ENCODE measurements at regions not wholly inside any gene's neighbourhood (a gene's known extent, or its start where the extent isn't known, plus 50 kb on each side); places are given as distances from the start of the nearest gene placed in this dataset.

- DNase-seq (peak in 2 of 3 donors; percentile 30 to 42), ATAC-seq (ENCODE audit: insufficient read depth, low FRiP score) (no peak)
- Histone ChIP-seq H3K27me3 (ENCODE audit: control insufficient read depth in 3 of 3, insufficient read depth in 3 of 3, low read length in 2 of 3) (no peaks in the 10 kb centered on the region), H3K9ac (ENCODE audit: insufficient read depth in 1 of 2, low read length in 2 of 2) (no peak overlapping the region), H3K27ac (ENCODE audit: low read depth in 1 of 2, low read length in 1 of 2) (no peak overlapping the region), H3K4me1 (ENCODE audit: control insufficient read depth in 5 of 5, insufficient read depth in 5 of 5, low read length in 5 of 5) (no peaks in the 10 kb centered on the region), H3K36me3 (ENCODE audit: control insufficient read depth in 4 of 4, insufficient read depth in 4 of 4, low read length in 4 of 4) (no peaks in the 10 kb centered on the region), H3K9me3 (ENCODE audit: control insufficient read depth in 4 of 4, insufficient read depth in 3 of 4, low read length in 3 of 4) (peaks cover 0 to 4% (median 0%) of the 10 kb centered on the region in 4 donors), H3K4me3 (no peak overlapping the region)
- no peak for TF ChIP-seq CTCF (IDR thresholded peaks at IDR 0.05; ENCODE audit: control extremely low read depth, extremely low read depth)
- WGBS, 2 donors, result 9 to 21% methylated on average over 2 of the region's 2 CpGs
Measured at GRCh38 chr2:206392118-206392517, 51.2 kb upstream of the ADAM23 start.
